NCI-H2171 treated with DMSO at 0.1 percent for 48 hours (cell line): ENCODE measurements at regions not wholly inside any gene's neighbourhood (a gene's known extent, or its start where the extent isn't known, plus 50 kb on each side); places are given as distances from the start of the nearest gene placed in this dataset.

Source experiments
- DNase-seq: peaks from one replicate; lab custom pipeline; 2025; lab: John Stamatoyannopoulos, UW

DNA sequence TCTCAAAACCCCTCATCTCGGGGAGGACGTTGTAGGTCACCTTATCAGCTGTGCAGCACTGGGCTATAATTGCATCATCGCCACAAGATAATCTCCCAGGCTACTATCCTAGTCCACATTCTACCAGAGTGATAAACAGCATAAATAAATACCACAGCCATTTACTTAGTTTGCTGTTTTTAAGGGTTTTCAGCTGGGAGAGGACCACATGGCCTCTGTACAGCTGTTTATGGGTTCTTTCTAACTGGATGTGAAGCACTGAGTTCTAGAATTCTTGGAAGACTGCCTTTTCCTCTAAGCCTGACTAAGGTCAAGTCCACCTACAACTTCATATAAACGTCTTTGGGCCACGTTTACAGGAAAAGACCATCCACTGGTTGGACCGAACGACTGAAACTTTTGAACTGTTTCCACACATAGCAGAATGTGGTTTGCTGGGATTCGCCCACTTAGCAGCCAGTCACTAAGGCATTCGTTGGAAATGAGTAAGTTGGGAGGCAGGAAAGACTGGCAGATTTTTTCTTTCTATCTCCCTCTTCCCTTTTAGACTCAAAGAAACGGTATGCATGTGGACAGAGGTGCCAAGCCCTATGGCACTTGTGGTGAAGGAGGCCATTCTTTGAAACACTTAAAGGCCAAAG lies 752.5 kb upstream of the SGCG start:
- no peak for DNase-seq

- DNase-seq, result no peak
These were observed 748.1 kb upstream of the SGCG start for GRCh38 chr13:22432690-22433089.

GRCh38 chr13:22447132-22447886 lies 733.5 kb upstream of the SGCG start:
- DNase-seq, result no peak

GRCh38 chr13:22449251-22449650 lies 731.5 kb upstream of the SGCG start:
- no peak for DNase-seq

- no peak for DNase-seq
These were observed 729.4 kb upstream of the SGCG start for GRCh38 chr13:22451327-22451741.

DNA sequence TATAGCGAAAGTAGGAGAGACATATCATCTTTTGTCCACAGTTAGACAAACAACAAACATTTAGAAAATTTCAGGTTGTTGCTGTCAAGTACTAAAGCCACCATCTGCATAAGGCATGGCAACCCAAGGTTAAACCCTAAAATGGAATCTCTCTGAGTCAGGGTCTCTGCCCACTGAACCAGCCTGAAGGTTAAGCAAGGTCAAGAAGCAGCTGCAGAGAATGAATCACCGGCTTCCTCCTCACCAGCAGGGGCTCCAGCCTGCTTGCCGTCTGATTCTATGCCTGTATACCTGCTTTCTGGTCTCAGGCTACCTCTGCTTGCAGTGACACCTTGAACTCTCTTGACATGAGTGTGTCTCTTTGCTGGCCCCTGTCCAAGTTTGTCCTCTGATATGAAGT lies 726.2 kb upstream of the SGCG start:
- DNase-seq, result no peak

DNA sequence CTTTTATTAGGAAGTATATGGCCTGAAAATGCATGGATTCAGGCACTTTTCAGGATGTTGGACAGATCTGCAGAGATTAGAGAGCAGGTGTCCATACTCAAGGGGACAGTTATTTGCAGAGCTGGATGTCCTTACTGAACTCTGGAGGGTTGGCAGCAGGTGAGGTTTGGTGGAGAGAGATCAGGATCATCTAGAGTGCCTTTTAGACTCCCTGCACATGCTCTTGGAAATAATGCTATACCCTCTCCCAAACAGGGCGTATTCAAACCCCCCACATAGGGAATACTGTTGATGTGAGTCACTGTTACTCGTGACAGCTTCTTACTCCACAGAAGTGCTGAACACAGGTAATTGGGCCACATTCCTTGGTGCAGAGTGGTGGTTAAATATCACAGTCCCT lies 725.7 kb upstream of the SGCG start:
- no peak for DNase-seq

DNA sequence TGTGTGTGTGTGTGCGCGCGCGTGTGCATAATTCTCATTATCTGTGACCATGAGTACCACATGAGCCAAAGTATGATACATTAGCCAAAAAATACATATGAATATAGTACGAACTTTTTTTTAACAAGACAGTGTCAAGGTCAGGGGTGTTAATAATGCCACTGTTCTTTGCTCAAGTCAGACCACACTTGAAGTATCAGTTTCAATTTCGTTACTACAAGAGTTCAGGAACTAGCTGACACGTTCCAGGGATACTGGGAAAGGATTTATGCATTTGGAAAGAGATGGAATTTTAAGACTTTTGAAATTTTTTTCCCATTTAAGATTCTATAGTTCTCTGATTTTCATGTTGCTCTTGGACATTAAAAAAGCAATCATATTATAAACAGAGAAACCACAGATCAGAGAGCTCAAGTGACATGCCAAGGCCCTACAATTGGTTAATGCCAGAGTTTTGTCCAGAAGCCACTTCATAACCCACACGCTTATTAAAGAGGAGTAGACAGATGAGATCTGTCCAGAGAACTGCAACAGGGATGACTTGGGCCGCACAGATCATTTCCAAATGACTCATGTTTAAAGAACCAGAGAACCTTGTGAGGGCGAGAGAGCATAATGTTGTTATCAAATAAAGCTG lies 718.8 kb upstream of the SGCG start:
- no peak for DNase-seq

DNA sequence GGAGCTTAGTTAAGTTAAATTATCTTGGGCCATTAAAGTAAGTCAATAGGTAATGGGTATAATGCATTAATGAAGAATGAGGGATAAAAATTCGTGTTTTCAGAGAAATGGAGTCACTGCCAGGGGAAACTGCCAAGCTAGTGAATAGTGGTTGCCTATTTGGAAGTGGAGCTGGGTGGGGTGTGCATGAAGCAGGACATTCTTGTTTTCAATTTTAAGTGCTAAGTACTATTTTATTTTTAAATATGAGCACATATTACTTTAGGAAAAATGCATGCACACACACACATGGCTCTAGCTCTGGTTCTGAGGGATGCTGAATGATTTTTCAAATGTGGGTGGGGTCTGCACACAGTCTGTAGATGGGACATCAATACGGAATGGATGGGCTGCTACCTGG lies 717.7 kb upstream of the SGCG start:
- no peak for DNase-seq

GRCh38 chr13:22468045-22468444 lies 712.7 kb upstream of the SGCG start:
- DNase-seq, result no peak

DNA sequence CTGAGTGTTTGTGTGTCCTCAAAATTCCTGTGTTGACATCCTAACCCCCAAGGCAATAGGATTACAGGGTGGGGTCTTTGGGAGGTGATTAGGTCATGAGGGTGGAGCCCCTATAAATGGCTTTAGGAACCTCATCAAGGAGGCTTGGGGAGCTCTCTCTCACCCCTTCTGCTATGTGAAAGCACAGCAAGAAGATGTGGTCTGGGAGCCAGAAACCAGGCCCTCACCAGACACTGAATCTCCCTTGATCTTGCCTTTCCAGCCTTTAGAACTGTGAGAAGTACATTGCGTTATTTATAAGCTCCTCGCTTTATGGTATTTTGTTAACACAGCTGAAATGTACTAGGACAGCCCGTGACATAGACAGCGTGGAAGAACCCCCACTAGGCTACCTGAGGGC lies 712.0 kb upstream of the SGCG start:
- no peak for DNase-seq

GRCh38 chr13:22469452-22469851 lies 711.3 kb upstream of the SGCG start:
- no peak for DNase-seq

- no peak for DNase-seq
These were observed 710.7 kb upstream of the SGCG start for GRCh38 chr13:22470075-22470474.

DNA sequence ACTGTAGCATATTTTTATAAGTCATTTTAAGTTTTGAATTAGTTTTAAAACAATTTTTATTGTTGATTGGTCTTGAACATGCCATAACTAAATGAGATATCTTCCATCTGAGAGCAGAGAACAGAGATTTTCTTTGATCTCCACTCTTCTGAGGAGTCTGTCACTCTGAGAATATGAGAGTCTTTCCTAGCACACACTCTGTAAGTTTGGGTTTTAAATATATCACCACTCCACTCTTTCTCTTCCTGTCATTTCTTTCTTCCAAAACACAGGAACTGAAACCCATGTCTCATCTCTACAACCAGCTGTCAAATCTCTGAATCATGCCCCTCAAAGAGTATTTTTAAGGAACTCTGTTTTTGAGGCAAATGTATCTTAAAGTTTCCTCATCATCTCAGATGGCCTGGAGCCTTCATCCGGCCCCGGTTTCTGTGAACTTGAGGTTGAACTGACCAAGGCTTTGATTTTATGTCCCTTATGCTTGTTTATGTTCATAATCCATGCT lies 698.2 kb upstream of the SGCG start:
- no peak for DNase-seq

DNA sequence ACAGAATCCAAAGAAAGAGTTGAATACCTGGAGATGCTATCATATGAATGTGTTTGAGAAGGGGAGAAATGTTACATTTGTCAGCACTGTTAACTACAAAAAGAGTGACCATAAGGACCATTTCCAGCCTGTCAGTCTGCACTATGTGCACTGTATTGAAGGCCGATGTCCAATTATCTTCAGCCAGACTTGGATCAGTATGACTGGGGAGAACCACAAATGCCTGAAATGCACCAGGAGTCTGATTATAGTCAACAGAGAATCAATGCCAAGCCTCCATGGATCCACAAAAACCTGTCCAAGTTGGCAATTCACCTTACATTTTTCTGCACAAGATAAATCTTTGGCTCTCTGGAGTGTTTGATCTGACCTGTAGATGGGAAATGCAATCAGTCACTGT lies 697.5 kb upstream of the SGCG start:
- no peak for DNase-seq

- no peak for DNase-seq
These were observed 694.3 kb upstream of the SGCG start for GRCh38 chr13:22486490-22486889.

DNA sequence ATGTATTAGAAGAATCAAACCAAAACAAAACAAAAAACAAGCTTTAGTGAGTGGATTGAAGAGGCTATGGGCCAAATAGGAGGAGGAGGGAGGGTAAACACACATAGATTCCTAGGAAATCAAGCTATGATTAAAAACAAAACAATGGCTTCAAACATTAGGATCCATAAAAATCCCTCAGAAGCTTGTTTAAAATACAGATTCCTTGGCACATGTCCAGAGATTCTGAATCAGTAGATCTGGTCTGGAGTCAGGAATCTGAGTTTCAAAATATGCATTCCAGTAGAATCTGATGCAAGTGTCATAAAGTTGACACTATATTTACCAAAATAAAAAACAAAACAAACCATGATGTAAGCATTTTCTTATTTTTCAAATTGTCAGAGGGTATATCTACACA lies 692.8 kb upstream of the SGCG start:
- no peak for DNase-seq

DNA sequence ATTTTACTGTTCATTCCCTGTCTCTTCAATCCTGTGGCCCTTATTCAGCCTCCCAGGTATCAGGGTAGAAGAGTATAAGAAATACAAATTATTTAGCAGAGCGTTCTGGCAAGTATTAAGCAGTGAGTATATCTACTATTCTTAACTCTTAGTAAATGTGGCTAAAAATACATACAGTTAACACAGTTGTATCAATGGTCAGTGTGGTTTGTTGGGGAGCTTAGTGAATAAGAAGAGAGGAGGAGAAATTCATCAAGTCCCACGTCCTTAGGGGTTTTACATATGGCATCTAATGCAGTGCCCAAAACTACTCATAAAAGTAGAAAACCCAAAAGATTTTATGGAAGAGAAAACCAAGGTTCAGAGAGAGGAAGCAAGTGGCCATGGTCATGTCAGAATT lies 691.0 kb upstream of the SGCG start:
- DNase-seq, result no peak

DNA sequence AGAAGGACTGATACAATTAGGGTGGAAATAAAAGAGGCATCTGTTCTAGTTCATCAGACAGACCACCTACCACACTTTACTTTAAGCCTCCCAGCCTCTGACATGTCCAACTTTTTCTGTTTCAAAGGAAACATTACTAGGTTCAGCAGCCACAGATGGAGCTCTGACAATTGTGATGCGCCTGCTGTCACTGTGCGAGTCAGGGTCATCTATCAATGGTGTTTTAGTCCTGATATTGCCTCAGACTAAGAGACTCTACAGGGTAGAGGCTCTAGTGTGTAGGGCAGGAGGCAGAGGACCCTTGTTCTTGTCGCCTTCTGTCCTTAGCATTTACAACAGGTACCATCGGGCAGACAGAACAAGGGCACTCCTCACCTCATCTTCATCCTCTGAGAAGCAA lies 685.0 kb upstream of the SGCG start:
- no peak for DNase-seq

GRCh38 chr13:22496803-22497508 lies 683.8 kb upstream of the SGCG start:
- DNase-seq, result no peak

GRCh38 chr13:22497991-22498780 lies 682.6 kb upstream of the SGCG start:
- DNase-seq, result no peak

- no peak for DNase-seq
These were observed 680.9 kb upstream of the SGCG start for GRCh38 chr13:22499919-22500318.
